ENCODE measurements at regions not wholly inside any gene's neighbourhood (a gene's known extent, or its start where the extent isn't known, plus 50 kb on each side); places are given as distances from the start of the nearest gene placed in this dataset.
"Not testable (repeated sequence)": the region's sequence is repeated elsewhere in the genome, so short reads cannot be mapped to it uniquely, and the experiment has no call there.

GRCh38 chr2:147463881-147464520 is 380.8 kb upstream of the ACVR2A start:
- no peak for FAIRE-seq

GRCh38 chr2:147460155-147460554 is 384.7 kb upstream of the ACVR2A start:
- no peak for FAIRE-seq

- no peak for FAIRE-seq
These were observed 388.1 kb upstream of the ACVR2A start for GRCh38 chr2:147456779-147457178.

GRCh38 chr2:147451902-147452515 is 392.8 kb upstream of the ACVR2A start:
- FAIRE-seq = no peak

- no peak for FAIRE-seq
These were observed 393.9 kb upstream of the ACVR2A start for GRCh38 chr2:147450661-147451510.

GRCh38 chr2:147449323-147449991 is 395.4 kb upstream of the ACVR2A start:
- no peak for FAIRE-seq

GRCh38 chr2:147442816-147443215 is 402.0 kb upstream of the ACVR2A start:
- no peak for FAIRE-seq

- FAIRE-seq = no peak
These were observed 403.6 kb upstream of the ACVR2A start for GRCh38 chr2:147441182-147441581.

- FAIRE-seq = no peak
These were observed 404.1 kb upstream of the ACVR2A start for GRCh38 chr2:147440734-147441133.

- no peak for FAIRE-seq
These were observed 404.8 kb upstream of the ACVR2A start for GRCh38 chr2:147439986-147440385.

- no peak for FAIRE-seq
These were observed 405.9 kb upstream of the ACVR2A start for GRCh38 chr2:147438882-147439281.

- no peak for FAIRE-seq
These were observed 411.0 kb upstream of the ACVR2A start for GRCh38 chr2:147433822-147434221.

- FAIRE-seq = no peak
These were observed 414.4 kb upstream of the ACVR2A start for GRCh38 chr2:147430408-147430807.

GRCh38 chr2:147428120-147428747 is 416.6 kb upstream of the ACVR2A start:
- no peak for FAIRE-seq

GRCh38 chr2:147425437-147426029 is 419.3 kb upstream of the ACVR2A start:
- FAIRE-seq = no peak

- FAIRE-seq = no peak
These were observed 420.1 kb upstream of the ACVR2A start for GRCh38 chr2:147424766-147425165.

- FAIRE-seq = no peak
These were observed 423.7 kb upstream of the ACVR2A start for GRCh38 chr2:147420947-147421675.

GRCh38 chr2:147420517-147420916 is 424.3 kb upstream of the ACVR2A start:
- no peak for FAIRE-seq

- FAIRE-seq = no peak
These were observed 428.7 kb upstream of the ACVR2A start for GRCh38 chr2:147416099-147416498.

- FAIRE-seq = not testable (repeated sequence)
These were observed 430.2 kb upstream of the ACVR2A start for GRCh38 chr2:147414656-147415055.

- FAIRE-seq = no peak
These were observed 436.5 kb upstream of the ACVR2A start for GRCh38 chr2:147408357-147408756.

GRCh38 chr2:147405651-147406050 is 439.2 kb upstream of the ACVR2A start:
- FAIRE-seq = no peak

Measured in colon (tissue), 2 donors.